GM19438 (cell line): ENCODE measurements at regions not wholly inside any gene's neighbourhood (a gene's known extent, or its start where the extent isn't known, plus 50 kb on each side); places are given as distances from the start of the nearest gene placed in this dataset.
"Not testable (repeated sequence)": the region's sequence is repeated elsewhere in the genome, so short reads cannot be mapped to it uniquely, and the experiment has no call there.

Experiments used
- ATAC-seq: cut with Tn5 transposase; IDR thresholded peaks from one replicate; pipeline ENCODE4 v1.9.1; 2021; ENCODE audit warnings: low read depth; ENCODE audit not compliant: unreplicated experiment

- ATAC-seq = no peak
Observed at GRCh38 chr4:149050840-149051239, 608.6 kb upstream of the NR3C2 start.

GRCh38 chr4:149048451-149049143 lies 606.4 kb upstream of the NR3C2 start:
- no peak for ATAC-seq

- no peak for ATAC-seq
Observed at GRCh38 chr4:149047368-149047767, 605.2 kb upstream of the NR3C2 start.

GRCh38 chr4:149045731-149046130 lies 603.5 kb upstream of the NR3C2 start:
- no peak for ATAC-seq

- not testable (repeated sequence) for ATAC-seq
Observed at GRCh38 chr4:149039786-149040185, 597.6 kb upstream of the NR3C2 start.

- no peak for ATAC-seq
Observed at GRCh38 chr4:149031399-149031798, 589.2 kb upstream of the NR3C2 start.

GRCh38 chr4:149029056-149029651 lies 586.9 kb upstream of the NR3C2 start:
- ATAC-seq = no peak

- ATAC-seq = no peak
Observed at GRCh38 chr4:149026696-149027095, 584.5 kb upstream of the NR3C2 start.

- ATAC-seq = no peak
Observed at GRCh38 chr4:149017002-149017734, 575.0 kb upstream of the NR3C2 start.

GRCh38 chr4:149009223-149009622 lies 567.0 kb upstream of the NR3C2 start:
- no peak for ATAC-seq

GRCh38 chr4:149008415-149009025 lies 566.3 kb upstream of the NR3C2 start:
- ATAC-seq = no peak

- no peak for ATAC-seq
Observed at GRCh38 chr4:149005191-149005590, 563.0 kb upstream of the NR3C2 start.

- no peak for ATAC-seq
Observed at GRCh38 chr4:148999924-149000323, 557.7 kb upstream of the NR3C2 start.

- no peak for ATAC-seq
Observed at GRCh38 chr4:148998719-148999118, 556.5 kb upstream of the NR3C2 start.

- no peak for ATAC-seq
Observed at GRCh38 chr4:148986951-148987350, 544.7 kb upstream of the NR3C2 start.

GRCh38 chr4:148984951-148985350 lies 542.7 kb upstream of the NR3C2 start:
- ATAC-seq = no peak

- no peak for ATAC-seq
Observed at GRCh38 chr4:148982200-148982599, 540.0 kb upstream of the NR3C2 start.

GRCh38 chr4:148980782-148981480 lies 538.7 kb upstream of the NR3C2 start:
- ATAC-seq = no peak

- ATAC-seq = no peak
Observed at GRCh38 chr4:148978301-148978700, 536.1 kb upstream of the NR3C2 start.

- ATAC-seq = no peak
Observed at GRCh38 chr4:148975464-148975863, 533.2 kb upstream of the NR3C2 start.

- ATAC-seq = no peak
Observed at GRCh38 chr4:148965080-148965479, 522.9 kb upstream of the NR3C2 start.
